GM10248 (cell line): ENCODE measurements at regions not wholly inside any gene's neighbourhood (a gene's known extent, or its start where the extent isn't known, plus 50 kb on each side); places are given as distances from the start of the nearest gene placed in this dataset.
"Not testable (repeated sequence)": the region's sequence is repeated elsewhere in the genome, so short reads cannot be mapped to it uniquely, and the experiment has no call there.

Experiments used
- CTCF ChIA-PET: fragments of 300-600 bp; sonication (Branson Sonifier 250); formaldehyde crosslinking; extraction: SDS; loops from one replicate; lab custom pipeline; 2021; ENCODE audit warnings: antibody characterized with exemption; lab: Yijun Ruan, JAX
- POLR2A ChIA-PET: fragments of 350-650 bp; sonication (Branson Sonifier 250); formaldehyde crosslinking; extraction: SDS; loops from one replicate; lab custom pipeline; 2020; ENCODE audit warnings: antibody characterized with exemption; lab: Yijun Ruan, JAX
- DNase-seq: peaks from one replicate; pipeline ENCODE4 v3.0.0; 2012; ENCODE audit errors: extremely low spot score
- TF ChIP-seq, protein P1 (sequence below): IDR thresholded peaks from 2 replicates; pipeline ENCODE4 v1.5.1; 2012; ENCODE audit warnings: mild to moderate bottlenecking, low read depth; ENCODE audit errors: extremely low read depth, missing control alignments, control extremely low read depth

DNA sequence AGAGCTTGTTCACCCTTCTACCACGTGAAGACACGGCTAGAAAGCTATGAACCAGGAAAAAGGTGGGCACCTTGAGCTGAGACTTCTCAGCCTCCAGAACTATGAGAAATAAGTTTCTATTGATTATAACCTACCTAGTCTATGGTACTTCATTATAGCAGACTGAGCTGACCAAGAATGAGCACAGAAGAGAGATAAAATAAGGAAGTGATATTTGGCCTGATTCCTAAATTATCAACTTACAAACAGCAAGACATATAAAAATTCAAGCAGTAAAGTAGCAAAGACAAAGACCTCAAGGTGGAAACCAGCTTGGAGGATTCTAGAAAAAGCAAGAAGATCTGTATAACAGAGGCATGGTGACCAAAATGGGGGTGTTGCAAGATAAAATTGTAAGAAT, 63.9 kb upstream of the OSTN start:
- TF ChIP-seq, protein P1, sequence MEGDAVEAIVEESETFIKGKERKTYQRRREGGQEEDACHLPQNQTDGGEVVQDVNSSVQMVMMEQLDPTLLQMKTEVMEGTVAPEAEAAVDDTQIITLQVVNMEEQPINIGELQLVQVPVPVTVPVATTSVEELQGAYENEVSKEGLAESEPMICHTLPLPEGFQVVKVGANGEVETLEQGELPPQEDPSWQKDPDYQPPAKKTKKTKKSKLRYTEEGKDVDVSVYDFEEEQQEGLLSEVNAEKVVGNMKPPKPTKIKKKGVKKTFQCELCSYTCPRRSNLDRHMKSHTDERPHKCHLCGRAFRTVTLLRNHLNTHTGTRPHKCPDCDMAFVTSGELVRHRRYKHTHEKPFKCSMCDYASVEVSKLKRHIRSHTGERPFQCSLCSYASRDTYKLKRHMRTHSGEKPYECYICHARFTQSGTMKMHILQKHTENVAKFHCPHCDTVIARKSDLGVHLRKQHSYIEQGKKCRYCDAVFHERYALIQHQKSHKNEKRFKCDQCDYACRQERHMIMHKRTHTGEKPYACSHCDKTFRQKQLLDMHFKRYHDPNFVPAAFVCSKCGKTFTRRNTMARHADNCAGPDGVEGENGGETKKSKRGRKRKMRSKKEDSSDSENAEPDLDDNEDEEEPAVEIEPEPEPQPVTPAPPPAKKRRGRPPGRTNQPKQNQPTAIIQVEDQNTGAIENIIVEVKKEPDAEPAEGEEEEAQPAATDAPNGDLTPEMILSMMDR = no peak
- POLR2A ChIA-PET = no interaction called here
- CTCF ChIA-PET = interaction anchor here (1.0 to 3.5 kb wide), 3 partner anchors 12 to 1309 kb away, joined by 3 to 14 read pairs (median 3); no protein-coding TSS in a partner anchor
- DNase-seq = no peak

DNA sequence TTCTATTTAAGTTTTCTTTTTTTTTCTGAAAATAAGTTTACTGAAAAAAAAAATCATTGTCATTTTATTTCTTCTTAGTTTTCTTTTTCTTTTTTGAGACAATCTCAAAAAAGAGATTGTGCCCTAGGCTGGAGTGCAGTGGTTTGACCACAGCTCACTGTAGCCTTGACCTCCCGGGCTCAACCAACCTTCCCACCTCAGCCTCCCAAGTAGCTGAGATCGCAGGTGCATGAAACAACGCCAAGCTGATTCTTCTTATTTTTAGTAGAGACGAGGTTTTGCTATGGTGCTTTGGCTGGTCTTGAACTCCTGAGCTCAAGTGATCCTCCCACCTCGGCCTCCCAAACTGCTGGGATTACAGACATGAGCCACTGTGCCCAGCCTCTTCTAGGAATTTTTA, 65.7 kb upstream of the OSTN start:
- TF ChIP-seq, protein P1 = no peak
- no peak for DNase-seq
- CTCF ChIA-PET = interaction anchor here (3.5 kb wide), 1 partner anchor 14 kb away, joined by 14 read pairs; no protein-coding TSS in a partner anchor
- POLR2A ChIA-PET = no interaction called here

DNA sequence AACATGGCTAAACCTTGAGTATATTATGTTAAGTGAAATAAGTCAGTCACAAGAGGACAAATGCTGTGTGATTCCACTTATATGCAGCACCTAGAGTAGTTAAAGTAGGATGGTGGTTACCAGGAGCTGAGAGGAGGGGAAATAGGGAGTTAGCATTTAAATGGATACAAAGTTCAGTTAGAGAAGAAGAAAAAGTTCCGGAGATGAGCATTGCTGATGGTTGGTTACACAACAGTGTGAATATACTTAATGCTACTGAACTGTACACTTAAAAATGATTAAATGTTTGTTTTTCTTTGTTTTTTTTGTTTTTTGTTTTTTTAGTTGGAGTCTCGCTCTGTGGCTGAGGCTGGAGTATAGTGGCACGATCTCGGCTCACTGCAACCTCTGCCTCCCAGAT, 67.7 kb upstream of the OSTN start:
- ChIA-PET POLR2A (no interaction called here), CTCF (no interaction called here)
- DNase-seq = no peak
- TF ChIP-seq, protein P1 = no peak

DNA sequence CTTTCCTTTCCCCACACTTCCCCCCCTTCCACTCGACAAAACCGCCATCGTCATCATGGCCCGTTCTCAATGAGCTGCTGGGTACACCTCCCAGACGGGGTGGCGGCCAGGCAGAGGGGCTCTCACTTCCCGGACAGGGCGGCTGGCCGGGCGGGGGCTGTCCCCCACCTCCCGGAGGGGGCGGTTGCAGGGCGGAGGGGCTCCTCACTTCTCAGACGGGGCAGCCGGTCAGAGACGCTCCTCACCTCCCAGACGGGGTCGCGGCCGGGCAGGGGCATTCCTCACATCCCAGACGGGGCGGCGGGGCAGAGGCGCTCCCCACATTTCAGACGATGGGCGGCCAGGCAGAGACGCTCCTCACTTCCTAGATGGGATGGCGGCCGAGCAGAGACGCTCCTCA, 74.2 kb upstream of the OSTN start:
- POLR2A ChIA-PET, DNase-seq, CTCF ChIA-PET: not testable (repeated sequence)

DNA sequence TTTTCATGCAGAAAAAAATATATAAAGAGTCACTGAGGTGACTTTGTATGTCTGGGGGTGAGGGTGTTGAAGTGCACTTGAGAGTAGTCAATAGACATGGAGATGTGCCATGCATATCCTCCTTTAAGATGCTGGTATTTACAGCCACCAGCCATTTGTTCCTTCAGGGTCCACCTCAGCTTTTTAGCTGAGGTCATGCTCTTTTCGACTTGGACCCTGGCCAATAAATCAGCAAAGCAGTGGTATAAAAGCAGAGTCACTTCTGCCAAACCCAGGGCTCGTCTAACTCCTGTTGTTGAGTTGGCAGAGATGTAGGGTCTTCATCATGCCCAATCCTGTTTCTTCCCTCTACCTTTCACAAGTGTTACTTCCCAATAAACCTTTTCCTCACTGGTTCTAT, 75.1 kb upstream of the OSTN start:
- TF ChIP-seq, protein P1 = no peak
- ChIA-PET CTCF (no interaction called here), POLR2A (no interaction called here)
- no peak for DNase-seq

DNA sequence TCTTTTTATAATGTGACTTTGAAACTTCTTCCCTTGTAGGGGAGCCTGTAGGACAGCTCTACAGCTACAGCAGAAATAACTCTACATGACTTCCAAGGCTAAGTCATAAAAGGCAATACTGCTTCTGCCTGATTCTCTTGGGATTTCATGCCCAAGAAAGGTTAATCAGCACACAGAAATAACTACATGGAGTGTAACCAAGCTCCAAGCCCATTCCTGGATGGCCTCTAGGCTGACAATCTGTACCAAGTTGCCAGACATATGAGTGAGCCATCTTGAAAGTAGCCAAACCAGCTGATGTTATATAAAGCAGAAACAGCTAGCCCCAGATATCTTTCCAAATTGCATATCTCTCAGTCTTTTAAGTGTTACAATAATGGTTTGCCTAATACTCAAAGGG, 75.8 kb upstream of the OSTN start:
- ChIA-PET CTCF (no interaction called here), POLR2A (no interaction called here)
- DNase-seq = no peak
- TF ChIP-seq, protein P1 = no peak

DNA sequence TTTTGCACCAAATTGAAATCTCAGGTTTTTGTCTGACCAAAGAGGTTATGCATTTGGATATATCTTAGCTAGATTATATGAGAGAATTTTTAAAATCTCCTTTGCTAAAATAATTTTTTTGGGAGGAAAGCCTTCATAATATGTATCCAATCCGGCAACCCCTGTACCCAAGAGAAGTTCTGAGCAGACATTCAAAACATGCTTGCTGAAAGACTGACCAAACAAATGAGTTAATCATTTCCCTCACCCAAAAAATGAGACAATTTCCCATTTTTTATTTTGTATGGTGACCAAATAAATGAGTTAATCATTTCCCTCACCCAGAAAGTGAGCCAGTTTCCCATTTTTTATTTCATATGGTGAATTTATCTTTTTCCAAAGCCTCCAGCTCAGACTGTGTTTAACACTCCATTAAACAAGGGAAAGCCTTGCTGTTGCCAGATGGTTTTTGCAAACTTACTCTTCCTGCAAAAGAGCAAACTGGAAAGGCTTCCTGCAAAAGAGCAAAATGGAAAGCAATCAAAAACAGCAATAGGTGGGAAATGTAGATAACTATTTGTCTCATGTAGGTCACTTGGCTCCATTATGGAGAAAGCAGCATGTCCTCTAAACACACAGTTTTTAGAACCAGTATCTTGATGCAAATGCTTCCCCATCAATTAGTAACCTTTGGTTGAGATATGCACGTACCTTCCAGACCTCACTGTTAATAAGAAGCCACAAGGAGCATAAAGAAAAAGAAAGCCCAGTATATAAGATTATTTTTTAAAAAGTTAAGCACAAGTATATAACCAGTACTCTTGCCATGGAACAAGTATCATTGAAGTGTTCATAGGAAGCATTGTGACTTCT, 78.4 kb upstream of the OSTN start:
- CTCF ChIA-PET = interaction anchor here (1.4 to 1.6 kb wide), 2 partner anchors 9 to 15 kb away, joined by 3 read pairs; no protein-coding TSS in a partner anchor
- TF ChIP-seq, protein P1 = no peak

More for the DNA sequence above, 78.4 kb upstream of the OSTN start:
- POLR2A ChIA-PET = no interaction called here
- no peak for DNase-seq
